Suprapubic skin (tissue), 4 donors: ENCODE measurements at regions not wholly inside any gene's neighbourhood (a gene's known extent, or its start where the extent isn't known, plus 50 kb on each side); places are given as distances from the start of the nearest gene placed in this dataset.

ENCODE experiments used
- DNase-seq, 2 donors: peaks; one replicate each; pipeline ENCODE4 v3.0.0-alpha.2; 2019; ENCODE audit warnings: low spot score in 2 of 2
- H3K27ac ChIP-seq: fragments of 200-600 bp; sonication (generic); one replicate; pipeline ENCODE4 v1.5.1; 2019
- H3K27me3 ChIP-seq: fragments of 200-600 bp; sonication (generic); one replicate; pipeline ENCODE4 v1.5.1; 2019
- H3K36me3 ChIP-seq: fragments of 200-600 bp; sonication (generic); one replicate; pipeline ENCODE4 v1.5.1; 2019
- H3K4me1 ChIP-seq: fragments of 200-600 bp; sonication (generic); one replicate; pipeline ENCODE4 v1.5.1; 2019
- H3K4me3 ChIP-seq: fragments of 200-600 bp; sonication (generic); one replicate; pipeline ENCODE4 v1.5.1; 2019; ENCODE audit warnings: mild to moderate bottlenecking
- H3K9me3 ChIP-seq: fragments of 200-600 bp; sonication (generic); one replicate; pipeline ENCODE4 v1.5.1; 2019
- CTCF ChIP-seq, 2 donors: fragments of 200-600 bp in 1 of 2; fragments of 450-650 bp in 1 of 2; sonication (generic) in 1 of 2; IDR thresholded peaks; one replicate each; pipeline ENCODE4 v1.5.1; 2016 to 2019; ENCODE audit warnings: antibody characterized with exemption in 2 of 2, mild to moderate bottlenecking in 1 of 2, moderate library complexity in 1 of 2
- EP300 ChIP-seq: sonication (generic); formaldehyde crosslinking; IDR thresholded peaks from one replicate; pipeline ENCODE4 v1.6.1; 2017; ENCODE audit warnings: antibody characterized with exemption
- POLR2A ChIP-seq, 2 donors: fragments of 450-650 bp; IDR thresholded peaks; one replicate each; pipeline ENCODE4 v1.6.1; 2017; ENCODE audit warnings: antibody characterized with exemption in 2 of 2, mild to moderate bottlenecking in 2 of 2, moderate library complexity in 2 of 2
- POLR2AphosphoS5 ChIP-seq, 3 donors: sonication (generic); formaldehyde crosslinking; IDR thresholded peaks; one replicate each; pipeline ENCODE4 v1.6.1; 2017; ENCODE audit warnings: antibody characterized with exemption in 3 of 3
- WGBS: methylation state at CpG from one replicate; pipeline ENCODE4 v1.1.5; 2018; 5-methylcytosine and 5-hydroxymethylcytosine counted together

- H3K27ac ChIP-seq: no peak overlapping the region
- TF ChIP-seq POLR2A (IDR thresholded peaks at IDR 0.05) (no peak), CTCF (IDR thresholded peaks at IDR 0.05) (no peak), POLR2AphosphoS5 (IDR thresholded peaks at IDR 0.05) (no peak), EP300 (no peak)
- H3K4me1 ChIP-seq: peaks cover 11% of the 10 kb centered on the region
- H3K4me3 ChIP-seq: no peak overlapping the region
- no peaks in the 10 kb centered on the region for H3K36me3 ChIP-seq
- no peaks in the 10 kb centered on the region for H3K9me3 ChIP-seq
- no peak for DNase-seq
- H3K27me3 ChIP-seq: peaks cover 100% of the 10 kb centered on the region
- WGBS: 64% methylated on average over 9 of the region's 29 CpGs
Measured at GRCh38 chr20:62555642-62556420, 80.0 kb upstream of the GATA5 start.

GRCh38 chr20:62557462-62557861, 81.7 kb upstream of the GATA5 start:
- Histone ChIP-seq H3K4me3 (no peak overlapping the region), H3K36me3 (no peaks in the 10 kb centered on the region), H3K27me3 (peaks cover 100% of the 10 kb centered on the region), H3K4me1 (no peaks in the 10 kb centered on the region), H3K9me3 (no peaks in the 10 kb centered on the region), H3K27ac (no peak overlapping the region)
- 61% methylated on average over 12 of the region's 14 CpGs for WGBS
- DNase-seq: no peak
- TF ChIP-seq EP300: no peak
- TF ChIP-seq POLR2AphosphoS5 (IDR thresholded peaks at IDR 0.05): no peak
- no peak for TF ChIP-seq CTCF (IDR thresholded peaks at IDR 0.05)
- TF ChIP-seq POLR2A (IDR thresholded peaks at IDR 0.05): no peak

GRCh38 chr20:62557999-62558408, 82.2 kb upstream of the GATA5 start:
- TF ChIP-seq EP300: no peak
- no peak for TF ChIP-seq POLR2A (IDR thresholded peaks at IDR 0.05)
- TF ChIP-seq POLR2AphosphoS5 (IDR thresholded peaks at IDR 0.05): no peak
- no peak for TF ChIP-seq CTCF (IDR thresholded peaks at IDR 0.05)
- Histone ChIP-seq H3K27me3 (peaks cover 100% of the 10 kb centered on the region), H3K36me3 (no peaks in the 10 kb centered on the region), H3K4me3 (no peak overlapping the region), H3K4me1 (no peaks in the 10 kb centered on the region), H3K9me3 (no peaks in the 10 kb centered on the region), H3K27ac (no peak overlapping the region)
- DNase-seq: no peak
- WGBS: no CpG with 5 or more reads among the region's 14 CpGs

- Histone ChIP-seq H3K4me1 (no peaks in the 10 kb centered on the region), H3K9me3 (no peaks in the 10 kb centered on the region), H3K4me3 (no peak overlapping the region), H3K27me3 (peaks cover 99% of the 10 kb centered on the region), H3K27ac (no peak overlapping the region), H3K36me3 (no peaks in the 10 kb centered on the region)
- whole genome bisulfite sequencing: 37% methylated on average over 9 of the region's 17 CpGs
- DNase-seq: no peak
- TF ChIP-seq CTCF (IDR thresholded peaks at IDR 0.05): no peak
- no peak for TF ChIP-seq POLR2AphosphoS5 (IDR thresholded peaks at IDR 0.05)
- TF ChIP-seq POLR2A (IDR thresholded peaks at IDR 0.05): no peak
- no peak for TF ChIP-seq EP300
Measured at GRCh38 chr20:62558779-62559178, 83.0 kb upstream of the GATA5 start.

GRCh38 chr20:62560162-62560561, 82.1 kb upstream of the SLCO4A1 start:
- Histone ChIP-seq H3K4me1 (no peaks in the 10 kb centered on the region), H3K9me3 (no peaks in the 10 kb centered on the region), H3K27me3 (peaks cover 99% of the 10 kb centered on the region), H3K36me3 (no peaks in the 10 kb centered on the region), H3K4me3 (no peak overlapping the region), H3K27ac (no peak overlapping the region)
- WGBS: 71% methylated on average over 6 of the region's 6 CpGs
- TF ChIP-seq POLR2A (IDR thresholded peaks at IDR 0.05) (no peak), CTCF (IDR thresholded peaks at IDR 0.05) (no peak), POLR2AphosphoS5 (IDR thresholded peaks at IDR 0.05) (no peak), EP300 (no peak)
- no peak for DNase-seq
